ENCODE measurements at regions not wholly inside any gene's neighbourhood (a gene's known extent, or its start where the extent isn't known, plus 50 kb on each side); places are given as distances from the start of the nearest gene placed in this dataset.
"Not testable (repeated sequence)": the region's sequence is repeated elsewhere in the genome, so short reads cannot be mapped to it uniquely, and the experiment has no call there.

DNA sequence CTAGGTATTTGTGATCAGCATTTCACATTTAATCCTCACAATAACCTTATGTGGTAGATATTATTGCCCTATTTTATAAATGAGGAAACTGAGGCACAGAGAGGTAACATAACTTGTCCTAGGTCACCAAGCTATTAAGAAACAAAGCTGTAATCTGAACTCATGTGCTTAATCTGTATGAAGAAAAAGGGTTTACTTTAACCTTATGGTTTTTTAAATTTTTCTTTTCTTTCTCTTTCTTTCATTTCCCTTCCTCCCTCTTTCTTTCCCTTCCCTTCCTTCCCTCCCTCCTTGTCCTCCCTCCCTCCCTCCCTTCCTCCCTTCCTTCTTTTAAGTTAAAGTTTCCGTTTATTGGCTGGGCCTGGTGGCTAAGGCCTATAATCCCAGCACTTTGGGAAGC, 105.2 kb upstream of the AMZ2 start:
- no peak for DNase-seq (ENCODE audit: low read depth)

DNA sequence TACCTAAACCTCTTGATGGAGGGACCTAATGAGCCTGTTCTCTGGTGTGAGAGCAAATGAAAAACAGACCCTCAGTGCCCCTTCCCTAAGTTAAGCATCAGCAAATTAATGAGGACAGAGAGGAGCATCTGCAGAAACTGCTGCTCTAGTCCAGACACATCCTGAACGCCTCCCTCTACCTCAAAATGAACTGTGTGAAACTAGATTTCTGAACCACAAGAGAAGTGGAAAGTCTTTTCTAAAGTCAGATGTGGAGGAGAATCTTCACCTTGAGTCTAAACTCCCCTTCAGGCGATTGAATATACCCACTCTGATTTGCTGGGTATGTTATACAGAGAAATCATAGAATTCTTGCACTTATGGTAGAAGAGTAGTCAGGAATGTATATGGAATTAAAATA, 104.4 kb upstream of the AMZ2 start:
- no peak overlapping the region for H3K4me3 ChIP-seq (ENCODE audit: low read depth, low read length)
- no peak for DNase-seq (ENCODE audit: low read depth)
- TF ChIP-seq, protein P1, sequence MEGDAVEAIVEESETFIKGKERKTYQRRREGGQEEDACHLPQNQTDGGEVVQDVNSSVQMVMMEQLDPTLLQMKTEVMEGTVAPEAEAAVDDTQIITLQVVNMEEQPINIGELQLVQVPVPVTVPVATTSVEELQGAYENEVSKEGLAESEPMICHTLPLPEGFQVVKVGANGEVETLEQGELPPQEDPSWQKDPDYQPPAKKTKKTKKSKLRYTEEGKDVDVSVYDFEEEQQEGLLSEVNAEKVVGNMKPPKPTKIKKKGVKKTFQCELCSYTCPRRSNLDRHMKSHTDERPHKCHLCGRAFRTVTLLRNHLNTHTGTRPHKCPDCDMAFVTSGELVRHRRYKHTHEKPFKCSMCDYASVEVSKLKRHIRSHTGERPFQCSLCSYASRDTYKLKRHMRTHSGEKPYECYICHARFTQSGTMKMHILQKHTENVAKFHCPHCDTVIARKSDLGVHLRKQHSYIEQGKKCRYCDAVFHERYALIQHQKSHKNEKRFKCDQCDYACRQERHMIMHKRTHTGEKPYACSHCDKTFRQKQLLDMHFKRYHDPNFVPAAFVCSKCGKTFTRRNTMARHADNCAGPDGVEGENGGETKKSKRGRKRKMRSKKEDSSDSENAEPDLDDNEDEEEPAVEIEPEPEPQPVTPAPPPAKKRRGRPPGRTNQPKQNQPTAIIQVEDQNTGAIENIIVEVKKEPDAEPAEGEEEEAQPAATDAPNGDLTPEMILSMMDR (conservative IDR thresholded peaks at IDR 0.05; ENCODE audit: low read depth, low read length) = no peak

More for the DNA sequence above, 105.2 kb upstream of the AMZ2 start:
- TF ChIP-seq, protein P1 (conservative IDR thresholded peaks at IDR 0.05; ENCODE audit: low read depth, low read length) = no peak
- no peak overlapping the region for H3K4me3 ChIP-seq (ENCODE audit: low read depth, low read length)

DNA sequence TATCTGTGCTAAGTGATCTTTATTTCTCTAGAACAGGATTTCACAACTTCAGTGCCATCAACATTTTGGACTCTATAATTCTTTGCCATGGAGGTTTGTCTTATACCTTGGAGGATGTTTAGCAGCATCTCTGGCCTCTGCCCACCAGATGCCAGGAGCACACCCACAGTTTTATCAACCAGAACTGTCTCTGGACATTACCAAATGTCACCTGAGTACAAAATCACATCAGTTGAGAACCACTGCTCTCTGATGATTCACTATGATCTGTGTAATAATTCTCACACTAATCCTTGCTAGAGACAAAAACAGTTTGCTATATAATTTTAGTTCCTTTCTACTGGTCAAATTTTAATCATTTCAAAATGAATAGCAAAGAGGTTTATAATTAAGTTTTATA, 102.8 kb upstream of the AMZ2 start:
- DNase-seq (ENCODE audit: low read depth) = no peak
- no peak overlapping the region for H3K4me3 ChIP-seq (ENCODE audit: low read depth, low read length)
- TF ChIP-seq, protein P1 (conservative IDR thresholded peaks at IDR 0.05; ENCODE audit: low read depth, low read length) = no peak

GRCh38 chr17:68148936-68149335, 98.9 kb upstream of the AMZ2 start:
- no peak overlapping the region for H3K4me3 ChIP-seq (ENCODE audit: low read depth, low read length)
- TF ChIP-seq, protein P1 (conservative IDR thresholded peaks at IDR 0.05; ENCODE audit: low read depth, low read length) = no peak
- DNase-seq (ENCODE audit: low read depth) = no peak

GRCh38 chr17:68152161-68152571, 95.7 kb upstream of the AMZ2 start:
- no peak for DNase-seq (ENCODE audit: low read depth)
- TF ChIP-seq, protein P1 (conservative IDR thresholded peaks at IDR 0.05; ENCODE audit: low read depth, low read length) = no peak
- H3K4me3 ChIP-seq (ENCODE audit: low read depth, low read length) = no peak overlapping the region

DNA sequence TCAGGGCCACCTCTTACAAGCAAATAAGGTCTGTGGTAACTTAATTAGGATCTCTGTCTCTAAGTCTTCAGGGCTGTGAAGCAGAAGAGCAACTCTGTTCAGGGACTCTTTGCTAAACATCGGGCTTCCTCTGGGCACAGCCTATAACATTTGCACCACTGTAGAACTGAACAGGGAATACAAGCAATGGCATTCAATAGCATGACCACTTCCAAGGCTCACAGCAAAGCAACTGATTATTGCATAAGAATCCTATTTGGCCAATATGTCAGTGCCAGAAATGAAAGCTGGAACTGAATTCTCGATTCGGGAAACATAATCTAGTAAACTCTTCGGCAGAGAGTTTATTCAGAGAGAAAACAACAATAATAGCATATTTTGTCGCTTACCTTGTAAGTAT, 92.2 kb upstream of the AMZ2 start:
- no peak overlapping the region for H3K4me3 ChIP-seq (ENCODE audit: low read depth, low read length)
- TF ChIP-seq, protein P1 (conservative IDR thresholded peaks at IDR 0.05; ENCODE audit: low read depth, low read length) = no peak
- no peak for DNase-seq (ENCODE audit: low read depth)

GRCh38 chr17:68161644-68162428, 86.0 kb upstream of the AMZ2 start:
- no peak overlapping the region for H3K4me3 ChIP-seq (ENCODE audit: low read depth, low read length)
- DNase-seq (ENCODE audit: low read depth) = peak; percentile 2
- TF ChIP-seq, protein P1 (conservative IDR thresholded peaks at IDR 0.05; ENCODE audit: low read depth, low read length) = no peak

- not testable (repeated sequence) for H3K4me3 ChIP-seq (ENCODE audit: low read depth, low read length); DNase-seq (ENCODE audit: low read depth)
These were observed 79.3 kb upstream of the AMZ2 start for GRCh38 chr17:68168273-68169164.

- not testable (repeated sequence) for H3K4me3 ChIP-seq (ENCODE audit: low read depth, low read length)
These were observed 78.5 kb upstream of the AMZ2 start for GRCh38 chr17:68169165-68169821.

More at GRCh38 chr17:68169165-68169821, 78.5 kb upstream of the AMZ2 start:
- not testable (repeated sequence) for DNase-seq (ENCODE audit: low read depth)

Measured in epithelial cell of proximal tubule (primary cell).